Panc1 (cell line): ENCODE measurements at regions not wholly inside any gene's neighbourhood (a gene's known extent, or its start where the extent isn't known, plus 50 kb on each side); places are given as distances from the start of the nearest gene placed in this dataset.
A peak's percentile ranks its signal among the peaks of the same experiment; 100 is the strongest.

Experiments used
- ATAC-seq: fragments of 200-7000 bp; cut with Tn5 transposase; 2 replicates; pipeline ENCODE4 v1.9.1; 2020; ENCODE audit warnings: mild to moderate bottlenecking, moderate library complexity
- BruUV-seq: library from RNA; stranded (reverse); fragments of 400-500 nt; replicated peaks from 2 replicates; lab custom pipeline; 2021; lab: Mats Ljungman, UMichigan
- CTCF ChIA-PET: fragments of 300-600 bp; sonication (Branson Sonifier 250); formaldehyde crosslinking; loops from one replicate; lab custom pipeline; 2022; ENCODE audit warnings: antibody characterized with exemption; lab: Charles Lee
- POLR2A ChIA-PET: fragments of 300-600 bp; sonication (Branson Sonifier 250); formaldehyde crosslinking; loops from one replicate; lab custom pipeline; 2022; ENCODE audit warnings: antibody characterized with exemption; lab: Charles Lee
- DNase-seq: peaks from one replicate; pipeline ENCODE4 v3.0.0-alpha.2; 2010; ENCODE audit warnings: low read depth, low spot score
- H3K27ac ChIP-seq: 2 replicates; pipeline ENCODE4 v1.5.1; 2011; ENCODE audit warnings: mild to moderate bottlenecking, low read length, inconsistent platforms
- H3K27me3 ChIP-seq: fragments of 200-500 bp; sonication (Bioruptor generic); 2 replicates; pipeline ENCODE4 v1.6.0; 2014; ENCODE audit warnings: low read length, inconsistent platforms; ENCODE audit not compliant: control insufficient read depth, insufficient read depth
- H3K36me3 ChIP-seq: fragments of 200-500 bp; sonication (Bioruptor generic); 2 replicates; pipeline ENCODE4 v1.5.1; 2014; ENCODE audit warnings: inconsistent platforms, mild to moderate bottlenecking, low read length, moderate library complexity; ENCODE audit not compliant: control insufficient read depth, insufficient read depth
- H3K4me1 ChIP-seq: 2 replicates; pipeline ENCODE4 v1.5.1; 2011; ENCODE audit warnings: inconsistent platforms, mild to moderate bottlenecking, low read length, moderate library complexity; ENCODE audit not compliant: control insufficient read depth, insufficient read depth
- H3K4me3 ChIP-seq, 2 experiments: 2 replicates each; pipeline ENCODE4 v1.5.1; 2011 to 2012; ENCODE audit warnings: low read depth in 2 of 2, low read length in 2 of 2, mild to moderate bottlenecking in 2 of 2, inconsistent platforms in 1 of 2, moderate library complexity in 1 of 2
- H3K9me3 ChIP-seq: fragments of 200-500 bp; sonication (Bioruptor generic); 2 replicates; pipeline ENCODE4 v1.5.1; 2014; ENCODE audit warnings: low read depth, mild to moderate bottlenecking, inconsistent platforms, low read length, moderate library complexity; ENCODE audit not compliant: control insufficient read depth, insufficient read depth
- POLR2AphosphoS5 ChIP-seq: IDR thresholded peaks from 2 replicates; pipeline ENCODE4 v1.6.1; 2012; ENCODE audit warnings: mild to moderate bottlenecking, low read depth, low read length, moderate library complexity
- SIN3A ChIP-seq: IDR thresholded peaks from 2 replicates; pipeline ENCODE4 v1.6.1; 2012; ENCODE audit warnings: low read depth, mild to moderate bottlenecking, low read length, moderate library complexity, borderline replicate concordance; ENCODE audit not compliant: insufficient read depth
- TCF7L2 ChIP-seq: IDR thresholded peaks from 2 replicates; pipeline ENCODE4 v1.6.1; 2011; ENCODE audit warnings: mild to moderate bottlenecking, low read depth, low read length, inconsistent platforms
- in situ Hi-C: cut with HindIII; loops from 2 replicates; pipeline ENCODE4 v1.10.0; 2016; ENCODE audit warnings: low sequenced_read_pairs, low pct_unique_long_range_greater_than_20kb
- intact Hi-C: fragments of 100-400 bp; cut with micrococcal nuclease; formaldehyde crosslinking; loops from one replicate; pipeline ENCODE4 v1.10.0; 2022; ENCODE audit not compliant: unreplicated experiment
- TF ChIP-seq, protein P1 (sequence below): fragments of 450-650 bp; IDR thresholded peaks from 2 replicates; pipeline ENCODE4 v1.5.1; 2017; ENCODE audit warnings: mild to moderate bottlenecking
- TF ChIP-seq, protein P2 (sequence below), 2 experiments: IDR thresholded peaks; 2 replicates each; pipeline ENCODE4 v1.6.1; 2011 to 2012; ENCODE audit warnings: low read depth in 2 of 2, control low read depth in 1 of 2, low read length in 1 of 2, mild to moderate bottlenecking in 1 of 2, moderate library complexity in 1 of 2; ENCODE audit not compliant: insufficient read depth in 1 of 2

DNA sequence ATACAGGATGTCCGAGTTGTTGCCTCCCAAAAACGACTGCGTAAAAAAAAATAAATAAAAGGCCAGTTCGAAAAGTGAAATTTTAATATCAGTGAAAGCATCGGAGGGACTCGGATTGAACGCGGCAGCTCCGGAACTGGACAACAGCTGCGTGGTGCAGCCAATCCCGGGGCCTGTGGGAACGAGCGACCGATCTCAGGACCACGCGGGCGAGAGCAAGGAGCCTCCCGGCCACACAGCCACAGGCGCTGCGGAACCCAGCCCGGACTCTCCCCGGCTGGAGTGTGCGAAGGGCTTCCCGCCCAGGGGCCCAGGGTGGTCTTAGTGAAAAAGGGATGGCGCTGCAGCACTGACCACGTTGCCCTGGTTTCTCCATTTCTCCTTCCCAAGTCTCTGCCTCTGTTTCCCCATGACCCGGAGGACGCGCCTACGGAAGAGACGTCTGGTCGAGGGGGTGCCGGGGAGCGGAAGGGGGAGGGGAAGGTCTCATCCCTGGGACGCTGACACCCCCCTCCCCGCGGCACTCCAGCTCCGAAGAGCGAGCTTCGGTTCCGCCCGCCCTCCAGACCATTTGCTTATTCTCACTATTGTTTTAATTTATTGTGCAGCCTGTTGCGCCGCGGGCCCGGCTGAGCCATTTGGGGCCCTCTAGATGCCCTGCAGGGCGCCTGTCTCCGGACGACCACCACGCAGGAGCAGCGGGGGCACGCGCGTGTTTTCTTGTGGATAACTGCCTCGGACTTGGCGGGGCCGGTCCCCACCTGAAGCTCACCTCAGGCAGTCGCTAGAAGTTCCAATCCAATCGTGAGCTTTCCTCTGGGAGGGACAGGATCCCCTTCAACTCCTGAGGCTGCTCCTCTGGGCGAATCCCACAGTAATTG is 303.0 kb downstream of the PARP8 start:
- BruUV-seq = no TSS peak
- ChIA-PET POLR2A (no interaction called here), CTCF (interaction anchor here (0.7 kb wide), 1 partner anchor 1039 kb away, joined by 3 read pairs; no protein-coding TSS in a partner anchor)
- DNase-seq (no peak), ATAC-seq (0 out of 2 replicates have a peak, but pooled peaks have one; percentile 47)
- Histone ChIP-seq H3K9me3 (no peaks in the 10 kb centered on the region), H3K27me3 (peaks cover 38% of the 10 kb centered on the region), H3K27ac (no peak overlapping the region), H3K4me1 (peaks cover 11% of the 10 kb centered on the region; the same call in 1 of the 2 replicates), H3K36me3 (no peaks in the 10 kb centered on the region), H3K4me3 (peak overlapping the region; percentile 9 to 50; a peak in 3 of 4 replicates)
- TF ChIP-seq, protein P1, sequence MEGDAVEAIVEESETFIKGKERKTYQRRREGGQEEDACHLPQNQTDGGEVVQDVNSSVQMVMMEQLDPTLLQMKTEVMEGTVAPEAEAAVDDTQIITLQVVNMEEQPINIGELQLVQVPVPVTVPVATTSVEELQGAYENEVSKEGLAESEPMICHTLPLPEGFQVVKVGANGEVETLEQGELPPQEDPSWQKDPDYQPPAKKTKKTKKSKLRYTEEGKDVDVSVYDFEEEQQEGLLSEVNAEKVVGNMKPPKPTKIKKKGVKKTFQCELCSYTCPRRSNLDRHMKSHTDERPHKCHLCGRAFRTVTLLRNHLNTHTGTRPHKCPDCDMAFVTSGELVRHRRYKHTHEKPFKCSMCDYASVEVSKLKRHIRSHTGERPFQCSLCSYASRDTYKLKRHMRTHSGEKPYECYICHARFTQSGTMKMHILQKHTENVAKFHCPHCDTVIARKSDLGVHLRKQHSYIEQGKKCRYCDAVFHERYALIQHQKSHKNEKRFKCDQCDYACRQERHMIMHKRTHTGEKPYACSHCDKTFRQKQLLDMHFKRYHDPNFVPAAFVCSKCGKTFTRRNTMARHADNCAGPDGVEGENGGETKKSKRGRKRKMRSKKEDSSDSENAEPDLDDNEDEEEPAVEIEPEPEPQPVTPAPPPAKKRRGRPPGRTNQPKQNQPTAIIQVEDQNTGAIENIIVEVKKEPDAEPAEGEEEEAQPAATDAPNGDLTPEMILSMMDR = no peak
- TF ChIP-seq SIN3A (no peak), TCF7L2 (no peak), POLR2AphosphoS5 (no peak)
- TF ChIP-seq, protein P2, sequence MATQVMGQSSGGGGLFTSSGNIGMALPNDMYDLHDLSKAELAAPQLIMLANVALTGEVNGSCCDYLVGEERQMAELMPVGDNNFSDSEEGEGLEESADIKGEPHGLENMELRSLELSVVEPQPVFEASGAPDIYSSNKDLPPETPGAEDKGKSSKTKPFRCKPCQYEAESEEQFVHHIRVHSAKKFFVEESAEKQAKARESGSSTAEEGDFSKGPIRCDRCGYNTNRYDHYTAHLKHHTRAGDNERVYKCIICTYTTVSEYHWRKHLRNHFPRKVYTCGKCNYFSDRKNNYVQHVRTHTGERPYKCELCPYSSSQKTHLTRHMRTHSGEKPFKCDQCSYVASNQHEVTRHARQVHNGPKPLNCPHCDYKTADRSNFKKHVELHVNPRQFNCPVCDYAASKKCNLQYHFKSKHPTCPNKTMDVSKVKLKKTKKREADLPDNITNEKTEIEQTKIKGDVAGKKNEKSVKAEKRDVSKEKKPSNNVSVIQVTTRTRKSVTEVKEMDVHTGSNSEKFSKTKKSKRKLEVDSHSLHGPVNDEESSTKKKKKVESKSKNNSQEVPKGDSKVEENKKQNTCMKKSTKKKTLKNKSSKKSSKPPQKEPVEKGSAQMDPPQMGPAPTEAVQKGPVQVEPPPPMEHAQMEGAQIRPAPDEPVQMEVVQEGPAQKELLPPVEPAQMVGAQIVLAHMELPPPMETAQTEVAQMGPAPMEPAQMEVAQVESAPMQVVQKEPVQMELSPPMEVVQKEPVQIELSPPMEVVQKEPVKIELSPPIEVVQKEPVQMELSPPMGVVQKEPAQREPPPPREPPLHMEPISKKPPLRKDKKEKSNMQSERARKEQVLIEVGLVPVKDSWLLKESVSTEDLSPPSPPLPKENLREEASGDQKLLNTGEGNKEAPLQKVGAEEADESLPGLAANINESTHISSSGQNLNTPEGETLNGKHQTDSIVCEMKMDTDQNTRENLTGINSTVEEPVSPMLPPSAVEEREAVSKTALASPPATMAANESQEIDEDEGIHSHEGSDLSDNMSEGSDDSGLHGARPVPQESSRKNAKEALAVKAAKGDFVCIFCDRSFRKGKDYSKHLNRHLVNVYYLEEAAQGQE (IDR thresholded peaks at IDR 0.05; ENCODE audit: insufficient read depth in 1 of 2, low read depth in 2 of 2, low read length in 1 of 2) = no peak
- in situ Hi-C loops (no loop called here), intact Hi-C loops (loop anchor here (2.0 to 10.0 kb wide), 2 partner anchors 19 to 415 kb away; partner anchors contain the start of gene ISL1)

DNA sequence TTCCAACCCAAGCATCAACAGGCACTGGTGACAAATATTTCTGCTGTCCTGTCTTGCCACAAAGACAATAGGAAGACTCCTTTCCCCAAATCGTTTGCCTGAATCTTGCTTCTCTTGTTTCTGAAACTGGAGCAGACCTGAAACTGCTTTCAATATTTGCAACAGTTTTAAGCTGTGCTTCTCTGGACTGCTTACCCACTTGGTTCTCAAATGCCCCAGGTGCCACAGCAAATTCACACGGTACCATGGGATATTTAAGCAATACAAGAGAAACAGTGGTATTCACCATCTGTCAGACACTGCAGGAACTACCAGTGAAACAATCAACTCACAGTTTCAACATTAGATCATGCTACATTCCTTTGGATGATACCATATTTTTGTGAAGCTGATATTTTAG is 309.4 kb downstream of the PARP8 start:
- BruUV-seq = no TSS peak
- Histone ChIP-seq H3K4me3 (no peak overlapping the region), H3K27ac (no peak overlapping the region), H3K4me1 (no peaks in the 10 kb centered on the region), H3K27me3 (peaks cover 6% of the 10 kb centered on the region), H3K36me3 (no peaks in the 10 kb centered on the region; the same call in 1 of the 2 replicates), H3K9me3 (no peaks in the 10 kb centered on the region)
- no peak for TF ChIP-seq SIN3A
- TF ChIP-seq, protein P2 (IDR thresholded peaks at IDR 0.05; ENCODE audit: insufficient read depth in 1 of 2, low read depth in 2 of 2, low read length in 1 of 2) = no peak
- no peak for TF ChIP-seq TCF7L2
- TF ChIP-seq, protein P1 = no peak
- TF ChIP-seq POLR2AphosphoS5 = no peak
- intact Hi-C loops = no loop called here
- in situ Hi-C loops = no loop called here
- ChIA-PET CTCF (no interaction called here), POLR2A (no interaction called here)
- no peak for ATAC-seq
- DNase-seq = no peak
